Kidney glomerular epithelial cell (primary cell): ENCODE measurements at regions not wholly inside any gene's neighbourhood (a gene's known extent, or its start where the extent isn't known, plus 50 kb on each side); places are given as distances from the start of the nearest gene placed in this dataset.
"Not testable (repeated sequence)": the region's sequence is repeated elsewhere in the genome, so short reads cannot be mapped to it uniquely, and the experiment has no call there.

Experiments used
- DNase-seq: peaks from one replicate; lab custom pipeline; 2025; lab: John Stamatoyannopoulos, UW

- DNase-seq = no peak
Observed at GRCh38 chr7:21318916-21319270, 109.0 kb upstream of the SP4 start.

DNA sequence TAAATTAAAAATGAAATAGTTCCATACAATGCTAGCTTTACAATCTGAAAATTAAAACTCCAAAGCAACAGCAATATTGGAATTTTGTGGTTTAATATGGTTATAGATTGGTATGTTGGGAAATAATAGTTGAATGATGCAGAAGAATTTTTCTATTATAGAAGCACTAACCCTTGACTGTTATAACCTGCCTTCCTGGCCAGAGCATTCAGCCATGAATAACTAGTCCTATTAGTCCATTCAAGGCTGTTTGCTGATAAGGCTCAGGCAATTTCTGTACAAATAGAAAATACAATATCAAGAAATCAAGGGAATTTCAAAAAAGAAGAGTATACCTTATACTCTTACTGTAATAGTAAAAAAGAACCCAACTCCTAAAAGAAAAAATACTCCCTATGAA lies 101.6 kb upstream of the SP4 start:
- no peak for DNase-seq

- DNase-seq = no peak
Observed at GRCh38 chr7:21326921-21327320, 101.0 kb upstream of the SP4 start.

GRCh38 chr7:21327422-21328409 lies 100.2 kb upstream of the SP4 start:
- no peak for DNase-seq

- DNase-seq = no peak
Observed at GRCh38 chr7:21330462-21331178, 97.3 kb upstream of the SP4 start.

- no peak for DNase-seq
Observed at GRCh38 chr7:21334906-21335305, 93.0 kb upstream of the SP4 start.

DNA sequence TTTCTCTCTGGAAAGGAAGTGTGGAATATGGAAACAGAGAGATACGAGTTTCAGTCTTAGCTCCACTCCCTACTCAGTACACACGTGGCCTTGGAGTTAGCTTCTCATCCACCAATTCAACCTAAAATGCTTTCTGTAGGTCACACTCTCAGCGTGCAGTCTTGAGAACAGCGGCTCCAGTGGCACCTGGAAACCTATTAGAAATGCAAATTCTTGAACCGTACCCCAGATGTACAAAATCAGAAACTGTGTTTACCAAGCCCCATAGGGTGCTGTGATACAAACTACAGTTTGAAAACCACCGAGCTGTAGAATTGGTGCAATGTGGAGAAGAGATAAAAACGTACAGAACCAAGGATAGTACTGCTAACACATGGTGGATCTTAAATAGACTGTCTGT lies 91.1 kb upstream of the SP4 start:
- DNase-seq = no peak

GRCh38 chr7:21338728-21339164 lies 89.1 kb upstream of the SP4 start:
- no peak for DNase-seq

DNA sequence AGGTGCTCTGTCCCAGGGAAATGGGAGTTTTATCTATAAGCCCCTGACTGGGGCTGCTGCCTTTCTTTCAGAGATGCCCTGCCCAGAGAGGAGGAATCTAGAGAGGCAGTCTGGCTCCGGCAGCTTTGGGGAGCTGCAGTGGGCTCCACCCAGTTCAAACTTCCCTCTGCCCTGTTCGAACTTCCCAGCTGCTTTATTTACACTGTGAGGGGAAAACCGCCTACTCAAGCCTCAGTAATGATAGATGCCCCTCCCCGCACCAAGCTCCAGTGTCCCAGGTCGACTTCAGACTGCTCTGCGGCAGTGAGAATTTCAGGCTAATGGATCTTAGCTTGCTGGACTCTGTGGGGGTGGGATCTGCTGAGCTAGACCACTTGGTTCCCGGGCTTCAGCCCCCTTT lies 83.0 kb upstream of the SP4 start:
- not testable (repeated sequence) for DNase-seq

- no peak for DNase-seq
Observed at GRCh38 chr7:21345361-21345760, 82.5 kb upstream of the SP4 start.

DNA sequence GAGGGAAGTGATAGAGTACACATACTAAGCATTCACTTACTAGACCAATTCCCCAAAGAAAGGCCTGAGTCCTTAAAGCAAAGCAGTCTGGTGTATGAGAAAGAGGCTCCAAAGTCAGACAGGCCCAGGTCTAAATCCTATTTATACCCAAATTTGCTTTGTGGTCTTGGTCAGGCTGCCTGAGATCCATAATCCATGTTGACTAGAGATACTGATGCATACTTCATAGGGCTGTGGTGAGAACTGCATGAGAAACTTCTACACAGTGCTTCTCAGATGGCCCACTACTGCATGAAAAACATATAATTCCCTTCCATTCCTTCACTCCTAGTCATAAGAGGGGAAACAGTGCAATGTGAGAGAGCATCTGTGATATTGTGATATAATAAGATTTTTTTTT lies 81.6 kb upstream of the SP4 start:
- DNase-seq = no peak

DNA sequence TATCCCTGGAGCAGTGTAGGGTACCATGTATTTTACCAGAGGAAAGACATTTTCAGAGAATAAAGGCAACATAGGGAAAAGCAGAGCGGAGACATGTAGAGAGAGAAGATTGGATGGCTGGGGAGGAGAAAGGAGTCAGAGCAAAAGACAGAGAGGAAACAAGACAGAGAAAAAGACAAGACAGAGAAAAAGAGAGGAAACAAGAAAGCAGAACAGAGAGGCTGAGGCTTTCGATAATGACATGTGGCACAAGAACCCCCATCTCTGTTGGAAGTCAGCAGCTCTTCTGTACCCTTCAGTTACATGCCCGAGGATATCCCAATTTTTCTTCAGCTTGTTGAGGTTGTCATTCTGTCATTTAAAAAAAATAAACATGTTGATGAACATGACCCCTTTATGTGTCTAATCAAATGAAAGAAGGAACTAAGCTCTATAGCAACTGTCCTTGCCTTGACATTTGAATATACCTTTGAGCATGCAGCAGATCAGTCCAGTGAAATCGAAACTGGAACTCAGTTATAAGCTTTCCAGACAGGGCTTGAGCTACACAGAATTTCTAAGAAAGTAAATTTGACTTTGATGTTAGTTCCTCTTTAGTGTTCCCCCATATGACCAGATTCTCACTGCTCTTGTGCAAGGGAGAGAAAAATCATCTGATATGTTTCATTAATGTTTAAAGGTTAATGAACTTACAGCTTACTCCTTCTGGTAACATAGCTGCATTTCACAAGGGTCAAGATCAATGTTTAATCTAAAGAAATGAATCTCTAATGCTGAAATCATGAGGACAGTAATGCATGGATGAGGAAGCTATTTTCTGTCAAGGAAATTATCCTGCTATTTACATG lies 75.1 kb upstream of the SP4 start:
- no peak for DNase-seq

DNA sequence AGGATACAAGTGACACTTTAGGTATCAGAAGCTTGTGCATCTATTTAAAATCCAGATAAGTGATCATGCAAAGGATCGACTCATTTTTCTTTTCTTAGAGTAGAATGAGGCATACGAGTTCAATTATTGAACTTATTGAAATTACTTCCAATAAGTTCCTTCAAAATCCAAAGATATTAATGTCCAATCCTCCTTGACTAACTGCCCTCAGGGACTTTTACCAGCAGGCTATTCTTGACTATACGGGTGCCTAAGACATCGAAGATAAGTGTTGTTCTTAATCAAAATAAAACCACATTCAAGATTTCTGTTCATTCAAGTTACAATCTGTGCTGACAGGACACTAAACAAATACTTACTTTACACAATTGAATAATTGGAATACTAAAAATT lies 74.5 kb upstream of the SP4 start:
- no peak for DNase-seq

DNA sequence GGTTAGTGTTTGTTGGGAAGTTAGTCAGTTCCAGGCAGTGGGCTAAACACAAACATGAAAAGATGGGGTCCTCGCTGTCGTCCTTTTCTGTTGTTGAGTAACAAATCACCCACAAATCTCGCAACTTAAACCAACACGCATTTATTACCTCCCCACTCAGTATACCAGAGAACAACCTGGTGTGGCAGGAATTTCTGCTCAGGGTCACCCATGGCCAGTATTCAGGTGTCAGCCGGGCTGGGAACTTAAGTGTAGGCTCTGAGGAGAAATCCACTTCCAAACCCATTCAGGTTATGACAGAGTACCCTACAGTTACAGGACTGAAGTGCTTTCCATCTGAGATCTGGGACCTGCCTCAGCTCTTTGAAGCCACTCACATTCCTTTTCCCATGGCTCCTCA lies 73.6 kb upstream of the SP4 start:
- no peak for DNase-seq

GRCh38 chr7:21355406-21355874 lies 72.4 kb upstream of the SP4 start:
- no peak for DNase-seq

- no peak for DNase-seq
Observed at GRCh38 chr7:21356616-21357015, 71.3 kb upstream of the SP4 start.

- DNase-seq = no peak
Observed at GRCh38 chr7:21357151-21358097, 70.5 kb upstream of the SP4 start.

GRCh38 chr7:21358648-21359047 lies 69.2 kb upstream of the SP4 start:
- no peak for DNase-seq

- DNase-seq = no peak
Observed at GRCh38 chr7:21359163-21359562, 68.7 kb upstream of the SP4 start.

DNA sequence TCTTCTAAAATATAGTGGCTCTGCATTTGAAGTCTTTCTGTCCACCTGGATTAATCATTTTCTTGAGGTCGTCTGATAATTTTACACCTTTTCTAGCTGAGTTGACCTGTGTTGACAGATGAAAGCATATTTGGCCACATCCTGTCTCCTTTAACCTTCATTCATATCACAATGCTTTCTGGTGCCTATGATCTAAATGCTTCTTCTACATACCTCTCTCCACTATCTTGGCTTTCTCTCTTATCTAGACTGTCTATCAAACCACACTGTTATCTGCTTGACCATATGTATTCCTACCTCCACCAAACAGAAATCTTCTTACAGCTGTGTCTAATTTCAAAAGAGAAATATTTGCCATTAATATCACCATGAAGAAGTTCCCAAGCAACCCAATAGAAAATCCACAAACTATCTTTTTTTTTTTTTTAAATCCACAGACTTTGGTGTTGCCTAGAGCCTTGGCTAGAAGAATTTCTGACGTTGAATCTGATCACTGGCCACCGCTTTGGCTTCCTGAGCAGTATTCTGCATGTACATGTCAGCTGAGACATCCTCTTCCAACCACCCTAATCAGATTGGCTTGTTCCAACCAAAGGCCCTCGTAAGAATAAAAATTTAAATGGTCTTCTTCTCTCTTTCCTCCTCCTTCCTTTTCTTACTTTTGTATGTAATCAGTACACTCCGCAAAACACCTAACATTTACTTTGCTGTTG lies 66.3 kb upstream of the SP4 start:
- no peak for DNase-seq
